GM19025 (cell line): ENCODE measurements at regions not wholly inside any gene's neighbourhood (a gene's known extent, or its start where the extent isn't known, plus 50 kb on each side); places are given as distances from the start of the nearest gene placed in this dataset.

Experiments used
- ATAC-seq: cut with Tn5 transposase; IDR thresholded peaks from one replicate; pipeline ENCODE4 v1.9.1; 2021; ENCODE audit warnings: mild to moderate bottlenecking, low read depth, moderate library complexity; ENCODE audit not compliant: unreplicated experiment

DNA sequence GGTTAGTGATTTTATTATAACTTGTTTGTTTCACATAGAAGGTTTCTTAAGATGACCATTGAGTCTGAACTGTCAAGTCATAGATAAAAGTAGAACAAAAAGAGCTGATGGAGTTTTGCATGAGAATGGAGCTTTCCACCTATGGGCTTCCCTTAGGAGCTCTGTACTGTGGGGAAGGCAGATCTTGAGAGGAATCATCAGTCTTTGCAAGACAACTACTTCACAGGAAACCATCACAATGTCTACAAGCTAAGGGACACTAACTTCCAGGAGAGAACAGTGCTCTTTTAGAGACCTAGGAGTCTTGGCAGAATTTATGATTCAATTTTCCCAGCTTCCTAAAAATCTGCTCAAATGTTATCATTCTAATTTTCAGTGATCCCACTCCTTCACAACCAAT lies 78.2 kb downstream of the FBXO5 start:
- no peak for ATAC-seq

DNA sequence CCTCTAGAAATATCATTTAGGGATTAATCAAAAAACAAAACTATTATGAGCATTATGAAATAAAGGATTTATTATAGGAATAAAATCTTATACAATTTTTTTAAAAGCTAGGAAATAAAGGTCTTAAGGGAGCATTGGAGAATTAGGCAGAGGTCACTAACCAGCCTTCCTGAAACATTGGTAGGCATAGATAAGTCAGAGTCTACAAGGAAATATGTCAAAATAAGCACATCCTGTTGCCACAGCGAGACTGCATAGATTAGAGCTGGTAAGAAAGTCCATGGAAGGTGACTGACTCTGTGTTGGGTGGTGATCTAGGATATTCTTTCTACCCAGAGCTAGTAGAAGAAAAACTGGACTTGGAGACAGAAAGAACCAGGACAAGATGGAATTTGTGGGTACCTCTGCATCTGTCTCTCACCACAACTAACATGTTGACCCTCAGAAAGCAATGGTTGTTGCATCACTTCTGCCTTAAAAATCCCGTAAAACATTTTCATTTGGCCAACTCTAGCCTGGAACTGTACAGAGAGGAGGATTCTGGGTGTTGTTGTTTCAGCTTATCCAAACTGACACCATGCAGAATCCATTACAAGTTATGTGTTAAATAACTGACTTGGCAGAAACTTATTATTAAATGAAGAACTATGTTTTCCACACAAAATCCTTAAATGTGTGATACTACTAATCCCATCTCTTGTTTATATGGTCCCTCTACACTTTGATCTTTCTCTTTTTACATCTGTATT lies 77.1 kb downstream of the FBXO5 start:
- no peak for ATAC-seq

DNA sequence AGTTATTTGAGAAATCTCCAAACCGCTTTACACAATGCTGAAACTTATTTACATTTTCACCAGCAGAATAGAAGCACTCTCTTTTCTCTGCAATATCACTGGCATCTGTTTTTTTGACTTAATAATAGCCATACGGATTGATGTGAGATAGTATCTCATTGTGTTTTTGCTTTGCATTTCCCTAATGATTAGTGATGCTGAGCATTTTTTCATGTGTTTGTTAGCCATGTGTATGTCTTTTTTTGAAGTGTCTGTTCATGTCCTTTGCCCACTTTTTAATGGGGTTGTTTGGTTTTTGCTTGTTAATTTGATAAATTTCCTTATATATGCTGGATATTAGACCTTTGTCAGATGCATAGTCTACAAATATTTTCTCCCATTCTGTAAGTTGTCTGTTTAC lies 73.6 kb downstream of the FBXO5 start:
- no peak for ATAC-seq

DNA sequence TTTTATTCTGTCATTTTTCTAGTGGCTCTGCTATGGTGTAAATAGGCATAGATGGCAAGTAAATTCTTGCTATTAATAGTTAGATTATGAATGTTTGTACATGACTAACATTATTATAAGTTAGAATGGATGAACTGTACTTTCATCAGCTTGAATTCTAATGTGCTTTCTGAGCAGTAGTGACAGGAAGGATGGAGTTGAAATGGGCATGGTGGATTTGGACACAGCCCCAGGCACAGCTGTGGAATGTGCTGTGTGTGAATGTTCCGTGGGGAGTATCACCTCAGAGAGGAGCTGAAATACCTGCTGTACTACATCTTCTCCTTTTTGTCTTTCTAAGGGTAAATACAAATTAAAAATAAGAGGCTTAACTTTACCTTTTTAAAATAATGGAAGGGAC lies 66.8 kb downstream of the FBXO5 start:
- ATAC-seq, result no peak

DNA sequence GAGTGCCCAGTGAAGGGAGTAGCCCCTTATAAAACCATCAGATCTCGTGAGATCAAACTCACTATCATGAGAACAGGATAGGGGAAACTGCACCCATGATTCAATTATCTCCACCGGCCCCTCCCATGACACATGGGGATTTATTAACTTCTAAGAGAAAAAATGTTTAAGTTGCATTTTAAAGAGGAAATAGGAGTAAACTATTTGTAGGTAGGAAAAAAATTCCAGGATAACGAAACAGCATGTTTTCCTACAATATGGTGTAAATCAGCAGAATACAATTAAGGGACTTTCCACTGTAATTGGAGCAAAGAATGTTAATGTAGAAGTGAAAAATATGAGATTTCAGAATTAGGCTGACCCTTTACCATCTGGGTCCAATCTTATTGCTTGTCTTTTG lies 63.9 kb downstream of the FBXO5 start:
- no peak for ATAC-seq

DNA sequence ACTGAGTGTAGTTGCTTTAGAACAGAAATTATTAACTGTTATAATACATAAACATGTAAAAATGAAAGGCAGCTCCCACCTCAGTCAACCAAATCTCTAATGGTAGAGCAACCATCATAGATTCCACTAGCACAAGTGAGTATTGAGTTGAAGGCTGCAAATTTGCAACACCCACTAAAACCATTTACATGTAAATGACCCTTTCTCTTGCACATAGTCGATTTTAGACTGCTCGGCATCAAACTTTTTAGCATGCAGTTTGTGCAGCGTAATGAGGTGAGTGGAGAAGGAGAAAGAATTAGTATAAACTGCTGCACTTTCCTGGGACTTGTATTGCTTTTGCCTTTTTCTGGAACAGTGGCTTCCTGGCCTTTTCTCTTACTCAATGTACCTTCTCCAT lies 62.8 kb downstream of the FBXO5 start:
- ATAC-seq, result no peak
